GM23338 (cell line): ENCODE measurements at regions not wholly inside any gene's neighbourhood (a gene's known extent, or its start where the extent isn't known, plus 50 kb on each side); places are given as distances from the start of the nearest gene placed in this dataset.

Experiments used
- ATAC-seq: fragments of 200-7000 bp; cut with Tn5 transposase; 3 replicates; pipeline ENCODE4 v1.9.1; 2020
- DNase-seq: peaks from one replicate; pipeline ENCODE4 v3.0.0-alpha.2; 2015; ENCODE audit warnings: low spot score
- H2AFZ ChIP-seq: fragments of 200-600 bp; sonication (generic); 2 replicates; pipeline ENCODE4 v1.8.0; 2016; ENCODE audit warnings: antibody characterized with exemption, mild to moderate bottlenecking, moderate library complexity
- H3F3A ChIP-seq: fragments of 200-600 bp; sonication (generic); replicated peaks from 2 replicates; pipeline ENCODE4 v1.8.0; 2017; ENCODE audit warnings: antibody characterized with exemption, mixed run types, low read depth
- H3K27ac ChIP-seq: fragments of 200-600 bp; sonication (generic); 2 replicates; pipeline ENCODE4 v1.6.1; 2016; ENCODE audit warnings: low read depth
- H3K27me3 ChIP-seq: fragments of 200-600 bp; sonication (generic); 2 replicates; pipeline ENCODE4 v1.8.0; 2016; ENCODE audit warnings: mild to moderate bottlenecking, mixed run types, moderate library complexity; ENCODE audit not compliant: insufficient read depth
- H3K36me3 ChIP-seq: fragments of 200-600 bp; sonication (generic); 2 replicates; pipeline ENCODE4 v1.8.0; 2016; ENCODE audit warnings: mild to moderate bottlenecking; ENCODE audit not compliant: insufficient read depth
- H3K4me1 ChIP-seq: fragments of 200-600 bp; sonication (generic); 2 replicates; pipeline ENCODE4 v1.8.0; 2016; ENCODE audit warnings: mild to moderate bottlenecking, moderate library complexity; ENCODE audit not compliant: insufficient read depth
- H3K4me2 ChIP-seq: fragments of 200-600 bp; sonication (generic); 2 replicates; pipeline ENCODE4 v1.7.1; 2017; ENCODE audit warnings: mixed run types
- H3K4me3 ChIP-seq: fragments of 200-600 bp; sonication (generic); 2 replicates; pipeline ENCODE4 v1.6.1; 2016; ENCODE audit warnings: mixed run types
- H3K79me2 ChIP-seq: fragments of 200-600 bp; sonication (generic); replicated peaks from 2 replicates; pipeline ENCODE4 v1.8.0; 2017; ENCODE audit warnings: mild to moderate bottlenecking; ENCODE audit not compliant: insufficient read depth
- H3K9me2 ChIP-seq: fragments of 200-600 bp; sonication (generic); 2 replicates; pipeline ENCODE4 v1.8.0; 2017; ENCODE audit not compliant: insufficient read depth
- H4K20me1 ChIP-seq: fragments of 200-600 bp; sonication (generic); replicated peaks from 2 replicates; pipeline ENCODE4 v1.8.0; 2017; ENCODE audit warnings: mild to moderate bottlenecking; ENCODE audit not compliant: insufficient read depth
- H3K27ac Mint-ChIP-seq: 2 replicates; pipeline ENCODE4 v1.8.0; 2020; ENCODE audit warnings: inconsistent platforms, mild to moderate bottlenecking, moderate library complexity, mixed read lengths
- H3K27me3 Mint-ChIP-seq: 3 replicates; pipeline ENCODE4 v1.8.0; 2022; ENCODE audit warnings: low read depth, mild to moderate bottlenecking, moderate library complexity, mixed read lengths, inconsistent platforms; ENCODE audit not compliant: insufficient read depth, poor library complexity
- H3K36me3 Mint-ChIP-seq: 3 replicates; pipeline ENCODE4 v1.8.0; 2021; ENCODE audit warnings: low read depth, mild to moderate bottlenecking, inconsistent platforms, moderate library complexity, mixed read lengths
- H3K4me1 Mint-ChIP-seq: 3 replicates; pipeline ENCODE4 v1.8.0; 2020; ENCODE audit warnings: mild to moderate bottlenecking, inconsistent platforms, mixed read lengths
- H3K4me3 Mint-ChIP-seq: 3 replicates; pipeline ENCODE4 v1.8.0; 2021; ENCODE audit warnings: moderate library complexity, mild to moderate bottlenecking, inconsistent platforms, mixed read lengths
- H3K9me3 Mint-ChIP-seq: 3 replicates; pipeline ENCODE4 v1.8.0; 2020; ENCODE audit warnings: moderate library complexity, mild to moderate bottlenecking, inconsistent platforms, mixed read lengths
- CREB1 ChIP-seq: fragments of 250-450 bp; sonication (Bioruptor Pico); IDR thresholded peaks from 2 replicates; pipeline ENCODE4 v1.5.0; 2020; ENCODE audit warnings: low read depth, mild to moderate bottlenecking, moderate library complexity
- EZH2phosphoT487 ChIP-seq: fragments of 200-600 bp; sonication (generic); IDR thresholded peaks from one replicate; pipeline ENCODE4 v1.8.1; 2018; ENCODE audit warnings: antibody characterized with exemption; ENCODE audit not compliant: unreplicated experiment
- JUNB ChIP-seq: IDR thresholded peaks from one replicate; pipeline ENCODE4 v1.6.1; 2016; ENCODE audit warnings: antibody characterized with exemption; ENCODE audit not compliant: unreplicated experiment
- NANOG ChIP-seq: IDR thresholded peaks from 2 replicates; pipeline ENCODE4 v1.6.1; 2016; ENCODE audit warnings: antibody characterized with exemption, borderline replicate concordance
- POLR2AphosphoS5 ChIP-seq: IDR thresholded peaks from 2 replicates; pipeline ENCODE4 v1.6.1; 2016; ENCODE audit warnings: antibody characterized with exemption, low read depth
- STAT1 ChIP-seq: IDR thresholded peaks from one replicate; pipeline ENCODE4 v1.6.1; 2016; ENCODE audit warnings: antibody characterized with exemption; ENCODE audit not compliant: unreplicated experiment
- ZNF114 ChIP-seq: fragments of 250-450 bp; sonication (Bioruptor Pico); IDR thresholded peaks from 2 replicates; pipeline ENCODE4 v1.5.0; 2020; ENCODE audit warnings: mild to moderate bottlenecking, moderate library complexity
- ZNF331 ChIP-seq: fragments of 250-450 bp; sonication (Bioruptor Pico); IDR thresholded peaks from 2 replicates; pipeline ENCODE4 v1.5.0; 2020; ENCODE audit warnings: low read depth, mild to moderate bottlenecking, moderate library complexity
- TF ChIP-seq, protein P1 (sequence below): IDR thresholded peaks from one replicate; pipeline ENCODE4 v1.6.1; 2018; ENCODE audit warnings: antibody characterized with exemption; ENCODE audit not compliant: unreplicated experiment
- TF ChIP-seq, protein P2 (sequence below), 2 experiments: fragments of 200-600 bp in 1 of 2; sonication (generic) in 1 of 2; conservative IDR thresholded peaks; 2 replicates each; pipeline versions ENCODE4 v1.5.1 to v1.6.1; 2016 to 2017; ENCODE audit warnings: antibody characterized with exemption in 2 of 2, low read depth in 2 of 2, mild to moderate bottlenecking in 2 of 2, moderate library complexity in 1 of 2
- TF ChIP-seq, protein P3 (sequence below): fragments of 250-450 bp; sonication (Bioruptor Pico); IDR thresholded peaks from 2 replicates; pipeline ENCODE4 v1.5.0; 2020; ENCODE audit warnings: mild to moderate bottlenecking, moderate library complexity
- TF ChIP-seq, protein P4 (sequence below): IDR thresholded peaks from 2 replicates; pipeline ENCODE4 v1.6.1; 2016; ENCODE audit warnings: antibody characterized with exemption

DNA sequence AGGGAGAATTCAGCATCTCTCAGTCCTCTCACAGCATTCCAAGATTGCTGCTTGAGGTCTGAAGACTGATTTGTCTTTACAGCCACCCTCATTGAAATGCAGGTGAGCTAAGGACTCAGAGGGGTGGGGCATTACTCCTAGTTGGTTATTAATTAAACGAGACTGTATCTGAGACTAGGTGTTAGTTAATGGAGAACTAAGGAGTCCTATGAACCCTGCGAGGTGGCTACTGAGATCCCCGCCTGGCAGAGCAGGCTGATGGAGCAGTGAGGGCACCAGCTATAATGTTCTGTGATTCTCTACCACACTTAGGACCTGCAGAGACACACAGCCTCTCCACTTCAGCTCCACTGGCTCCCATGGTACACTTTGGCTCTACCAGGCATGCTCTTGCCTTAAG lies 215.3 kb downstream of the MID1IP1 start:
- Histone ChIP-seq H3K9me2 (0 out of 2 replicates have a peak, but pooled peaks cover 3% of the 10 kb centered on the region), H3K27me3 (no peaks in the 10 kb centered on the region), H3F3A (no peaks in the 10 kb centered on the region), H3K4me2 (no peak overlapping the region), H3K27ac (no peak overlapping the region), H3K36me3 (no peaks in the 10 kb centered on the region), H2AFZ (no peak overlapping the region), H3K79me2 (no peaks in the 10 kb centered on the region), H4K20me1 (no peaks in the 10 kb centered on the region), H3K4me3 (no peak overlapping the region), H3K4me1 (no peaks in the 10 kb centered on the region)
- Mint-ChIP-seq H3K9me3 (no peaks in the 10 kb centered on the region), H3K4me3 (no peak overlapping the region), H3K27ac (no peak overlapping the region), H3K4me1 (peaks cover 7% of the 10 kb centered on the region), H3K27me3 (no peaks in the 10 kb centered on the region), H3K36me3 (no peaks in the 10 kb centered on the region)
- ATAC-seq = no peak
- TF ChIP-seq ZNF331 (CRISPR knock-in tag) (no peak), ZNF114 (no peak), EZH2phosphoT487 (no peak), POLR2AphosphoS5 (no peak), JUNB (no peak), STAT1 (no peak), CREB1 (no peak), NANOG (no peak)
- TF ChIP-seq, protein P1, sequence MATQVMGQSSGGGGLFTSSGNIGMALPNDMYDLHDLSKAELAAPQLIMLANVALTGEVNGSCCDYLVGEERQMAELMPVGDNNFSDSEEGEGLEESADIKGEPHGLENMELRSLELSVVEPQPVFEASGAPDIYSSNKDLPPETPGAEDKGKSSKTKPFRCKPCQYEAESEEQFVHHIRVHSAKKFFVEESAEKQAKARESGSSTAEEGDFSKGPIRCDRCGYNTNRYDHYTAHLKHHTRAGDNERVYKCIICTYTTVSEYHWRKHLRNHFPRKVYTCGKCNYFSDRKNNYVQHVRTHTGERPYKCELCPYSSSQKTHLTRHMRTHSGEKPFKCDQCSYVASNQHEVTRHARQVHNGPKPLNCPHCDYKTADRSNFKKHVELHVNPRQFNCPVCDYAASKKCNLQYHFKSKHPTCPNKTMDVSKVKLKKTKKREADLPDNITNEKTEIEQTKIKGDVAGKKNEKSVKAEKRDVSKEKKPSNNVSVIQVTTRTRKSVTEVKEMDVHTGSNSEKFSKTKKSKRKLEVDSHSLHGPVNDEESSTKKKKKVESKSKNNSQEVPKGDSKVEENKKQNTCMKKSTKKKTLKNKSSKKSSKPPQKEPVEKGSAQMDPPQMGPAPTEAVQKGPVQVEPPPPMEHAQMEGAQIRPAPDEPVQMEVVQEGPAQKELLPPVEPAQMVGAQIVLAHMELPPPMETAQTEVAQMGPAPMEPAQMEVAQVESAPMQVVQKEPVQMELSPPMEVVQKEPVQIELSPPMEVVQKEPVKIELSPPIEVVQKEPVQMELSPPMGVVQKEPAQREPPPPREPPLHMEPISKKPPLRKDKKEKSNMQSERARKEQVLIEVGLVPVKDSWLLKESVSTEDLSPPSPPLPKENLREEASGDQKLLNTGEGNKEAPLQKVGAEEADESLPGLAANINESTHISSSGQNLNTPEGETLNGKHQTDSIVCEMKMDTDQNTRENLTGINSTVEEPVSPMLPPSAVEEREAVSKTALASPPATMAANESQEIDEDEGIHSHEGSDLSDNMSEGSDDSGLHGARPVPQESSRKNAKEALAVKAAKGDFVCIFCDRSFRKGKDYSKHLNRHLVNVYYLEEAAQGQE = no peak
- TF ChIP-seq, protein P2, sequence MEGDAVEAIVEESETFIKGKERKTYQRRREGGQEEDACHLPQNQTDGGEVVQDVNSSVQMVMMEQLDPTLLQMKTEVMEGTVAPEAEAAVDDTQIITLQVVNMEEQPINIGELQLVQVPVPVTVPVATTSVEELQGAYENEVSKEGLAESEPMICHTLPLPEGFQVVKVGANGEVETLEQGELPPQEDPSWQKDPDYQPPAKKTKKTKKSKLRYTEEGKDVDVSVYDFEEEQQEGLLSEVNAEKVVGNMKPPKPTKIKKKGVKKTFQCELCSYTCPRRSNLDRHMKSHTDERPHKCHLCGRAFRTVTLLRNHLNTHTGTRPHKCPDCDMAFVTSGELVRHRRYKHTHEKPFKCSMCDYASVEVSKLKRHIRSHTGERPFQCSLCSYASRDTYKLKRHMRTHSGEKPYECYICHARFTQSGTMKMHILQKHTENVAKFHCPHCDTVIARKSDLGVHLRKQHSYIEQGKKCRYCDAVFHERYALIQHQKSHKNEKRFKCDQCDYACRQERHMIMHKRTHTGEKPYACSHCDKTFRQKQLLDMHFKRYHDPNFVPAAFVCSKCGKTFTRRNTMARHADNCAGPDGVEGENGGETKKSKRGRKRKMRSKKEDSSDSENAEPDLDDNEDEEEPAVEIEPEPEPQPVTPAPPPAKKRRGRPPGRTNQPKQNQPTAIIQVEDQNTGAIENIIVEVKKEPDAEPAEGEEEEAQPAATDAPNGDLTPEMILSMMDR (conservative IDR thresholded peaks at IDR 0.05; ENCODE audit: low read depth in 2 of 2) = no peak
- TF ChIP-seq, protein P3, sequence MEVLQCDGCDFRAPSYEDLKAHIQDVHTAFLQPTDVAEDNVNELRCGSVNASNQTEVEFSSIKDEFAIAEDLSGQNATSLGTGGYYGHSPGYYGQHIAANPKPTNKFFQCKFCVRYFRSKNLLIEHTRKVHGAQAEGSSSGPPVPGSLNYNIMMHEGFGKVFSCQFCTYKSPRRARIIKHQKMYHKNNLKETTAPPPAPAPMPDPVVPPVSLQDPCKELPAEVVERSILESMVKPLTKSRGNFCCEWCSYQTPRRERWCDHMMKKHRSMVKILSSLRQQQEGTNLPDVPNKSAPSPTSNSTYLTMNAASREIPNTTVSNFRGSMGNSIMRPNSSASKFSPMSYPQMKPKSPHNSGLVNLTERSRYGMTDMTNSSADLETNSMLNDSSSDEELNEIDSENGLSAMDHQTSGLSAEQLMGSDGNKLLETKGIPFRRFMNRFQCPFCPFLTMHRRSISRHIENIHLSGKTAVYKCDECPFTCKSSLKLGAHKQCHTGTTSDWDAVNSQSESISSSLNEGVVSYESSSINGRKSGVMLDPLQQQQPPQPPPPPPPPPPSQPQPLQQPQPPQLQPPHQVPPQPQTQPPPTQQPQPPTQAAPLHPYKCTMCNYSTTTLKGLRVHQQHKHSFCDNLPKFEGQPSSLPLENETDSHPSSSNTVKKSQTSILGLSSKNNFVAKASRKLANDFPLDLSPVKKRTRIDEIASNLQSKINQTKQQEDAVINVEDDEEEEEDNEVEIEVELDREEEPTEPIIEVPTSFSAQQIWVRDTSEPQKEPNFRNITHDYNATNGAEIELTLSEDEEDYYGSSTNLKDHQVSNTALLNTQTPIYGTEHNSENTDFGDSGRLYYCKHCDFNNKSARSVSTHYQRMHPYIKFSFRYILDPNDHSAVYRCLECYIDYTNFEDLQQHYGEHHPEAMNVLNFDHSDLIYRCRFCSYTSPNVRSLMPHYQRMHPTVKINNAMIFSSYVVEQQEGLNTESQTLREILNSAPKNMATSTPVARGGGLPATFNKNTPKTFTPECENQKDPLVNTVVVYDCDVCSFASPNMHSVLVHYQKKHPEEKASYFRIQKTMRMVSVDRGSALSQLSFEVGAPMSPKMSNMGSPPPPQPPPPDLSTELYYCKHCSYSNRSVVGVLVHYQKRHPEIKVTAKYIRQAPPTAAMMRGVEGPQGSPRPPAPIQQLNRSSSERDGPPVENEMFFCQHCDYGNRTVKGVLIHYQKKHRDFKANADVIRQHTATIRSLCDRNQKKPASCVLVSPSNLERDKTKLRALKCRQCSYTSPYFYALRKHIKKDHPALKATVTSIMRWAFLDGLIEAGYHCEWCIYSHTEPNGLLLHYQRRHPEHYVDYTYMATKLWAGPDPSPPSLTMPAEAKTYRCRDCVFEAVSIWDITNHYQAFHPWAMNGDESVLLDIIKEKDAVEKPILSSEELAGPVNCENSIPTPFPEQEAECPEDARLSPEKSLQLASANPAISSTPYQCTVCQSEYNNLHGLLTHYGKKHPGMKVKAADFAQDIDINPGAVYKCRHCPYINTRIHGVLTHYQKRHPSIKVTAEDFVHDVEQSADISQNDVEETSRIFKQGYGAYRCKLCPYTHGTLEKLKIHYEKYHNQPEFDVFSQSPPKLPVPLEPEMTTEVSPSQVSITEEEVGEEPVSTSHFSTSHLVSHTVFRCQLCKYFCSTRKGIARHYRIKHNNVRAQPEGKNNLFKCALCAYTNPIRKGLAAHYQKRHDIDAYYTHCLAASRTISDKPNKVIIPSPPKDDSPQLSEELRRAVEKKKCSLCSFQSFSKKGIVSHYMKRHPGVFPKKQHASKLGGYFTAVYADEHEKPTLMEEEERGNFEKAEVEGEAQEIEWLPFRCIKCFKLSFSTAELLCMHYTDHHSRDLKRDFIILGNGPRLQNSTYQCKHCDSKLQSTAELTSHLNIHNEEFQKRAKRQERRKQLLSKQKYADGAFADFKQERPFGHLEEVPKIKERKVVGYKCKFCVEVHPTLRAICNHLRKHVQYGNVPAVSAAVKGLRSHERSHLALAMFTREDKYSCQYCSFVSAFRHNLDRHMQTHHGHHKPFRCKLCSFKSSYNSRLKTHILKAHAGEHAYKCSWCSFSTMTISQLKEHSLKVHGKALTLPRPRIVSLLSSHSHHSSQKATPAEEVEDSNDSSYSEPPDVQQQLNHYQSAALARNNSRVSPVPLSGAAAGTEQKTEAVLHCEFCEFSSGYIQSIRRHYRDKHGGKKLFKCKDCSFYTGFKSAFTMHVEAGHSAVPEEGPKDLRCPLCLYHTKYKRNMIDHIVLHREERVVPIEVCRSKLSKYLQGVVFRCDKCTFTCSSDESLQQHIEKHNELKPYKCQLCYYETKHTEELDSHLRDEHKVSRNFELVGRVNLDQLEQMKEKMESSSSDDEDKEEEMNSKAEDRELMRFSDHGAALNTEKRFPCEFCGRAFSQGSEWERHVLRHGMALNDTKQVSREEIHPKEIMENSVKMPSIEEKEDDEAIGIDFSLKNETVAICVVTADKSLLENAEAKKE (CRISPR knock-in tag) = no peak
- TF ChIP-seq, protein P4, sequence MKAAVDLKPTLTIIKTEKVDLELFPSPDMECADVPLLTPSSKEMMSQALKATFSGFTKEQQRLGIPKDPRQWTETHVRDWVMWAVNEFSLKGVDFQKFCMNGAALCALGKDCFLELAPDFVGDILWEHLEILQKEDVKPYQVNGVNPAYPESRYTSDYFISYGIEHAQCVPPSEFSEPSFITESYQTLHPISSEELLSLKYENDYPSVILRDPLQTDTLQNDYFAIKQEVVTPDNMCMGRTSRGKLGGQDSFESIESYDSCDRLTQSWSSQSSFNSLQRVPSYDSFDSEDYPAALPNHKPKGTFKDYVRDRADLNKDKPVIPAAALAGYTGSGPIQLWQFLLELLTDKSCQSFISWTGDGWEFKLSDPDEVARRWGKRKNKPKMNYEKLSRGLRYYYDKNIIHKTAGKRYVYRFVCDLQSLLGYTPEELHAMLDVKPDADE = no peak
- DNase-seq = no peak
